Thyroid gland (tissue), 4 donors: ENCODE measurements at regions not wholly inside any gene's neighbourhood (a gene's known extent, or its start where the extent isn't known, plus 50 kb on each side); places are given as distances from the start of the nearest gene placed in this dataset.

Experiments used
- CTCF ChIP-seq, 6 experiments: fragments of 200-600 bp in 3 of 6; fragments of 450-650 bp in 3 of 6; sonication (generic) in 3 of 6; IDR thresholded peaks; one replicate each; pipeline ENCODE4 v1.5.1; 2016 to 2019; ENCODE audit warnings: antibody characterized with exemption in 6 of 6, mild to moderate bottlenecking in 2 of 6, inconsistent platforms in 1 of 6, moderate library complexity in 1 of 6
- POLR2A ChIP-seq, 2 donors: fragments of 450-650 bp; IDR thresholded peaks; one replicate each; pipeline ENCODE4 v1.6.1; 2017; ENCODE audit warnings: antibody characterized with exemption in 2 of 2, mild to moderate bottlenecking in 2 of 2, moderate library complexity in 1 of 2

DNA sequence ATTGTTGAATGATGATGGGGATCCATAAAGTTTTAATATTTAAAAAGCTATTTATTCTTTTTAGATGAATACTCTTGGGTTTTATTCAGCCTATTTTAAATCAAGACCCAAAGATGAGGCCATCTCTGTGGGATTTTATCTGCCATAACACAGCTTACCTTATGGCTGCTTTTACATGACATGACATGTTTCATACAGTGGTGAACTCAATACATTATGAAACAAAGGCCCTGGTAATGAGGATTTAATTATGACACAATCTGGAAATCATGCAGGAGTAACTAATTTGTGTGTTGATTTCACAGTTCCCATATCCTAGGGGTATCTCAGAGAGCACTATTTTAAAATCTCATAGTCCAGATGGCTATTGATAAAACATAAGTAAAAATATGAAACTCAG lies 661.8 kb upstream of the FZD8 start:
- no peak for TF ChIP-seq CTCF (IDR thresholded peaks at IDR 0.05)
- TF ChIP-seq POLR2A (IDR thresholded peaks at IDR 0.05): no peak
